Activated CD8-positive, alpha-beta T cell treated with anti-CD3 and anti-CD28 coated beads, Interleukin-2, amount 10 ng/mL, durations not matched to agents 7 days and 5 days (primary cell): ENCODE measurements at regions not wholly inside any gene's neighbourhood (a gene's known extent, or its start where the extent isn't known, plus 50 kb on each side); places are given as distances from the start of the nearest gene placed in this dataset.
"Not testable (repeated sequence)": the region's sequence is repeated elsewhere in the genome, so short reads cannot be mapped to it uniquely, and the experiment has no call there.

ENCODE experiments used
- ATAC-seq: fragments of 150-1000 bp; cut with Tn5 transposase; one replicate; pipeline ENCODE4 v1.10.0; 2021; ENCODE audit warnings: moderate library complexity
- CTCF ChIA-PET: fragments of 350-600 bp; sonication (Branson Sonifier 250); formaldehyde crosslinking; loops from one replicate; lab custom pipeline; 2021; ENCODE audit warnings: antibody characterized with exemption; lab: Charles Lee
- POLR2A ChIA-PET: fragments of 350-600 bp; sonication (Branson Sonifier 250); formaldehyde crosslinking; loops from one replicate; lab custom pipeline; 2021; ENCODE audit warnings: antibody characterized with exemption; lab: Charles Lee
- DNase-seq: peaks from one replicate; pipeline ENCODE4 v3.0.0-alpha.2; 2020
- H3K27ac Mint-ChIP-seq: one replicate; pipeline ENCODE4 v1.8.0; 2021; ENCODE audit warnings: mild to moderate bottlenecking, mixed read lengths
- H3K27me3 Mint-ChIP-seq: one replicate; pipeline ENCODE4 v1.8.0; 2021; ENCODE audit warnings: low read depth, mixed read lengths
- H3K36me3 Mint-ChIP-seq: one replicate; pipeline ENCODE4 v1.8.0; 2021; ENCODE audit warnings: low read depth, mixed read lengths
- H3K4me1 Mint-ChIP-seq: one replicate; pipeline ENCODE4 v1.8.0; 2021; ENCODE audit warnings: low read depth, mixed read lengths
- H3K4me3 Mint-ChIP-seq: one replicate; pipeline ENCODE4 v1.8.0; 2021; ENCODE audit warnings: mild to moderate bottlenecking, mixed read lengths
- H3K9me3 Mint-ChIP-seq: one replicate; pipeline ENCODE4 v1.8.0; 2022; ENCODE audit warnings: mixed read lengths; ENCODE audit not compliant: insufficient read depth

- ATAC-seq: no peak
- no peak for DNase-seq
- Mint-ChIP-seq H3K9me3 (no peaks in the 10 kb centered on the region), H3K27ac (peak overlapping the region; percentile 57), H3K4me3 (no peak overlapping the region), H3K36me3 (no peaks in the 10 kb centered on the region), H3K4me1 (peaks cover 18% of the 10 kb centered on the region), H3K27me3 (peaks cover 2% of the 10 kb centered on the region)
- ChIA-PET CTCF (interaction anchor here (1.1 to 7.1 kb wide), 2 partner anchors 17 to 30 kb away, joined by 4 to 91 read pairs; no protein-coding TSS in a partner anchor), POLR2A (no interaction called here)
Observed at GRCh38 chr2:231644426-231644825, 51.8 kb downstream of the TEX44 start.

DNA sequence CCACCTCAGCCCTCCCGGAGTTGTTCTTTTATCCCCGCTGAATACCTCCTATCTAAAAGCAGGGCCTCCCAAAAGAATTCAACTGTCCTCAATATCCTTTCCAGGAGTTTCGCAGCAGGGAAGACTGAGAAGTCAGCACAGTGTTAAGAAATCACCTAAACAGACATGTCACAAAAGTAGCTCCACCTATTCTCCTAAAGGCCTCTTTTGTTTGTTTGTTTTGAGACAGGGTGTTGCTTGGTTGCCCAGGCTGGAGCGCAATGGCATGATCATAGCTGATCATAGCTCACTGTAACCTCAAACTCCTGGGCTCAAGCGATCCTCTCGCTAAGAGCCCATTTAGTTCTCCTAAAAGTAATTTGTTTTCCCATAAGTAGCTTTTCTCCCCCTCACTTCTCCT lies 53.8 kb downstream of the TEX44 start:
- Mint-ChIP-seq H3K9me3 (no peaks in the 10 kb centered on the region), H3K27me3 (no peaks in the 10 kb centered on the region), H3K27ac (no peak overlapping the region), H3K4me3 (no peak overlapping the region), H3K36me3 (no peaks in the 10 kb centered on the region), H3K4me1 (peaks cover 18% of the 10 kb centered on the region)
- ATAC-seq (no peak), DNase-seq (no peak)
- ChIA-PET POLR2A (no interaction called here), CTCF (interaction anchor here (0.8 to 7.1 kb wide), 5 partner anchors 14 to 155 kb away, joined by 3 to 91 read pairs (median 14); no protein-coding TSS in a partner anchor)

GRCh38 chr2:231648579-231649174 lies 56.0 kb downstream of the TEX44 start:
- H3K4me1 Mint-ChIP-seq: peaks cover 5% of the 10 kb centered on the region
- ChIA-PET CTCF (interaction anchor here (0.7 to 7.1 kb wide), 11 partner anchors 11 to 101 kb away, joined by 3 to 91 read pairs (median 4); no protein-coding TSS in a partner anchor), POLR2A (interaction anchor here (0.7 kb wide), 1 partner anchor 13 kb away, joined by 3 read pairs; no protein-coding TSS in a partner anchor)
- no peak overlapping the region for H3K27ac Mint-ChIP-seq
- H3K9me3 Mint-ChIP-seq: no peaks in the 10 kb centered on the region
- DNase-seq (peak; percentile 67), ATAC-seq (peak; percentile 86)
- H3K36me3 Mint-ChIP-seq: no peaks in the 10 kb centered on the region
- H3K4me3 Mint-ChIP-seq: no peak overlapping the region
- no peaks in the 10 kb centered on the region for H3K27me3 Mint-ChIP-seq

GRCh38 chr2:231651561-231651960 lies 56.8 kb upstream of the PTMA start:
- not testable (repeated sequence) for H3K27me3 Mint-ChIP-seq, H3K9me3 Mint-ChIP-seq, ATAC-seq, H3K27ac Mint-ChIP-seq, H3K4me3 Mint-ChIP-seq, DNase-seq, H3K36me3 Mint-ChIP-seq, H3K4me1 Mint-ChIP-seq
- ChIA-PET CTCF (interaction anchor here (4.0 kb wide), 1 partner anchor 63 kb away, joined by 25 read pairs; no protein-coding TSS in a partner anchor), POLR2A (interaction anchor here (1.0 kb wide), 1 partner anchor 50 kb away, joined by 3 read pairs; no protein-coding TSS in a partner anchor)

GRCh38 chr2:231655488-231655887 lies 52.8 kb upstream of the PTMA start:
- no peaks in the 10 kb centered on the region for H3K36me3 Mint-ChIP-seq
- no peaks in the 10 kb centered on the region for H3K9me3 Mint-ChIP-seq
- ChIA-PET CTCF (interaction anchor here (0.6 to 6.2 kb wide), 5 partner anchors 18 to 59 kb away, joined by 3 to 33 read pairs (median 6); no protein-coding TSS in a partner anchor), POLR2A (interaction anchor here (2.1 kb wide), 1 partner anchor 42 kb away, joined by 8 read pairs; no protein-coding TSS in a partner anchor)
- H3K4me1 Mint-ChIP-seq: no peaks in the 10 kb centered on the region
- no peak overlapping the region for H3K27ac Mint-ChIP-seq
- H3K27me3 Mint-ChIP-seq: peaks cover 3% of the 10 kb centered on the region
- no peak for ATAC-seq
- DNase-seq: no peak
- H3K4me3 Mint-ChIP-seq: no peak overlapping the region

DNA sequence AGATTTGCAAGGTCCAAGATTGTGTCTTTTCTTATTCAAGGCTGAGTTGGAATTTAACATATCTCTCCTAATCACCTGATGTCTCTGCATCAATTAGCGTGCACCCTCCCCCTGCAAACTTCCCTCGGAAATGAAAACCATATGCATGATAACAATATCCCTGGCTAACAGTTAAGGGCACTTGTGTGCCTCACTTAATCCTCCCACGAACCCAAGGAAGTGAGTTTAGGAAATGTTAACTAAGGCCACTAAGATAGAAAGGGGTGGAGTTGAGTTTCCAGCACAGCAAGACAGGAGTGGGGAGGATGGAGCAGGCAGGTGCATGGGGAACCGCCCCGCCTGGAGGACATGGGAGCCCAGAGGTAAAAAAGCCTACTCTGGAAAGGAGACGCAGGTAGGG lies 52.4 kb upstream of the PTMA start:
- Mint-ChIP-seq H3K36me3 (peaks cover 3% of the 10 kb centered on the region), H3K27ac (no peak overlapping the region), H3K9me3 (no peaks in the 10 kb centered on the region), H3K4me1 (peaks cover 3% of the 10 kb centered on the region), H3K4me3 (no peak overlapping the region), H3K27me3 (peaks cover 3% of the 10 kb centered on the region)
- CTCF ChIA-PET: interaction anchor here (0.6 to 6.2 kb wide), 4 partner anchors 18 to 58 kb away, joined by 4 to 33 read pairs (median 7); no protein-coding TSS in a partner anchor
- ATAC-seq (no peak), DNase-seq (no peak)
- POLR2A ChIA-PET: interaction anchor here (0.6 to 2.1 kb wide), 2 partner anchors 43 to 643 kb away, joined by 5 to 8 read pairs; no protein-coding TSS in a partner anchor
